Neural progenitor cell (in vitro differentiated cells): ENCODE measurements at regions not wholly inside any gene's neighbourhood (a gene's known extent, or its start where the extent isn't known, plus 50 kb on each side); places are given as distances from the start of the nearest gene placed in this dataset.

Source experiments
- DNase-seq: peaks from one replicate; pipeline ENCODE4 v3.0.0-alpha.2; 2016; ENCODE audit warnings: low spot score
- H2AFZ ChIP-seq: fragments of 200-600 bp; sonication (generic); replicated peaks from 2 replicates; pipeline ENCODE4 v1.6.1; 2016; ENCODE audit warnings: antibody characterized with exemption
- H3F3A ChIP-seq: fragments of 200-600 bp; sonication (generic); 2 replicates; pipeline ENCODE4 v1.6.1; 2016; ENCODE audit warnings: antibody characterized with exemption, low read depth
- H3K27ac ChIP-seq: fragments of 200-600 bp; sonication (generic); 2 replicates; pipeline ENCODE4 v1.5.1; 2016; ENCODE audit warnings: mild to moderate bottlenecking
- H3K27me3 ChIP-seq: fragments of 200-600 bp; sonication (generic); 2 replicates; pipeline ENCODE4 v1.6.1; 2016; ENCODE audit warnings: mild to moderate bottlenecking, moderate library complexity
- H3K36me3 ChIP-seq: fragments of 200-600 bp; sonication (generic); 2 replicates; pipeline ENCODE4 v1.5.1; 2016
- H3K4me1 ChIP-seq: fragments of 200-600 bp; sonication (generic); 2 replicates; pipeline ENCODE4 v1.6.1; 2016; ENCODE audit warnings: mixed run types
- H3K4me2 ChIP-seq: fragments of 200-600 bp; sonication (generic); 2 replicates; pipeline ENCODE4 v1.6.1; 2016
- H3K4me3 ChIP-seq: fragments of 200-600 bp; sonication (generic); 2 replicates; pipeline ENCODE4 v1.5.1; 2016
- H3K79me2 ChIP-seq: fragments of 200-600 bp; sonication (generic); 2 replicates; pipeline ENCODE4 v1.6.1; 2016; ENCODE audit warnings: low read depth
- H3K9ac ChIP-seq: fragments of 200-600 bp; sonication (generic); 2 replicates; pipeline ENCODE4 v1.6.1; 2016
- H3K9me3 ChIP-seq: fragments of 200-600 bp; sonication (generic); 2 replicates; pipeline ENCODE4 v1.5.1; 2016; ENCODE audit warnings: low read depth
- H4K20me1 ChIP-seq: fragments of 200-600 bp; sonication (generic); 2 replicates; pipeline ENCODE4 v1.6.1; 2016; ENCODE audit warnings: low read depth
- H3K27ac Mint-ChIP-seq: 3 replicates; pipeline ENCODE4 v1.8.0; 2021; ENCODE audit warnings: mixed read lengths
- H3K27me3 Mint-ChIP-seq: 2 replicates; pipeline ENCODE4 v1.8.0; 2022; ENCODE audit warnings: low read depth, mild to moderate bottlenecking, inconsistent platforms, moderate library complexity, mixed read lengths; ENCODE audit not compliant: insufficient read depth
- H3K36me3 Mint-ChIP-seq: 3 replicates; pipeline ENCODE4 v1.8.0; 2021; ENCODE audit warnings: mixed read lengths
- H3K4me1 Mint-ChIP-seq: 3 replicates; pipeline ENCODE4 v1.8.0; 2021; ENCODE audit warnings: mixed read lengths
- H3K4me3 Mint-ChIP-seq: 3 replicates; pipeline ENCODE4 v1.8.0; 2021; ENCODE audit warnings: mild to moderate bottlenecking, moderate library complexity, mixed read lengths
- H3K9me3 Mint-ChIP-seq: 3 replicates; pipeline ENCODE4 v1.8.0; 2020; ENCODE audit warnings: mixed read lengths
- EZH2 ChIP-seq: fragments of 200-600 bp; sonication (generic); IDR thresholded peaks from 2 replicates; pipeline ENCODE4 v1.6.1; 2017; ENCODE audit warnings: antibody characterized with exemption, mild to moderate bottlenecking, moderate library complexity
- EZH2phosphoT487 ChIP-seq: fragments of 200-600 bp; sonication (generic); IDR thresholded peaks from 2 replicates; pipeline ENCODE4 v1.6.1; 2017; ENCODE audit warnings: antibody characterized with exemption
- TF ChIP-seq, protein P1 (sequence below): fragments of 200-600 bp; sonication (generic); IDR thresholded peaks from 2 replicates; pipeline ENCODE4 v1.5.1; 2017; ENCODE audit warnings: antibody characterized with exemption, mild to moderate bottlenecking

DNA sequence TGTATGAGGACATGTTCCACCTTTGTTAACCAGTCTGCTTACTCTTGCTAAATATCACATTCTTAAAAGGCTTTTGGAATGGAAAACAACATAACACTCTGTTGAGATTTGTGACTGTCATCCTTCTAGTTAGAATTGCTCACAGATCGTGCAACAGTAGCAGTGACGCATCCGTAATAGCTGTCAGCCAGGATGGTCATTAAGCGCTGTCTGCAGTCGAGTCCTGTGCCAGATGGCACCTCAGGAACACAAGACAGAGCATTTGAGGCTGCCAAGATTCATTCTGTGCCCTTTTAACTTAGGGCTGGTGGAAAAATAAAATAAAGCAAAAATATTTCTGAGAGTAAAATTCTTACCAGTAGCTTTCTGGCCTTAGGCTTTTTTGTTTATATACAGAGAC lies 348.6 kb downstream of the ANKRD7 start:
- Histone ChIP-seq H4K20me1 (no peaks in the 10 kb centered on the region), H3K27ac (no peak overlapping the region), H3K27me3 (no peaks in the 10 kb centered on the region), H3K4me3 (no peak overlapping the region), H3K36me3 (no peaks in the 10 kb centered on the region), H3K9ac (no peak overlapping the region), H3K4me2 (no peak overlapping the region), H2AFZ (peak overlapping the region; percentile 19), H3K9me3 (no peaks in the 10 kb centered on the region), H3K79me2 (no peaks in the 10 kb centered on the region), H3F3A (no peaks in the 10 kb centered on the region), H3K4me1 (no peaks in the 10 kb centered on the region)
- Mint-ChIP-seq H3K4me3 (no peak overlapping the region), H3K27ac (no peak overlapping the region), H3K27me3 (peaks cover 2% of the 10 kb centered on the region), H3K9me3 (no peaks in the 10 kb centered on the region), H3K4me1 (no peaks in the 10 kb centered on the region), H3K36me3 (no peaks in the 10 kb centered on the region)
- DNase-seq = no peak
- no peak for TF ChIP-seq EZH2

DNA sequence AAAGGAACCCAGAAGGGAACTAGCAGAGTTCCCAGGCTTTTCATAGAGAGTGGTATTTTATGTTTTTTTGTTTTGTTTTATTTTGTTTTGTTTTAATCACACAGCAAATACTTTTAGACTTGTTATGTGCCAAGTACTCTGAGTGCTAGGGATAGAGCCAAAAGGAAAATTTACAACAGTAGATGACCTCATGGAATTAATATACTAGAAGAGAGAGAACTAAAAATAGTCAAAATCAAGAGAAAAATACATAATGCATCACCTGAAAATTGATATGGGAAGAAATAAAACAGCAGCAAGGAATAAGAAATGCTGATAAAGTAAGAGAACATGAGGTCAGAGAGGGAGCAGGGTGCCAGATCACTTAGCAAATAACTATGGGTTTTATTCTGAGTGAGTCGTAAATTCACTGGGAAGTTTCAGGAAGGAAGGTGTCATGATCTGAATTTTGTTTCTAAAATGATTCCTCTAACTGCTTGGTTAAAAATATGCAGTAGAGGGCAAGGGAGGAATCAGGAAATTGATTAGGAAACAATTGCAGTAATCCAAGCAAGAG lies 351.0 kb downstream of the ANKRD7 start:
- Mint-ChIP-seq H3K4me3 (no peak overlapping the region), H3K27ac (no peak overlapping the region), H3K9me3 (no peaks in the 10 kb centered on the region), H3K36me3 (no peaks in the 10 kb centered on the region), H3K27me3 (peaks cover 2% of the 10 kb centered on the region), H3K4me1 (peaks cover under 1% of the 10 kb centered on the region)
- no peaks in the 10 kb centered on the region for H3F3A ChIP-seq
- H3K4me1 ChIP-seq = peaks cover 1% of the 10 kb centered on the region
- no peak for DNase-seq
- no peak overlapping the region for H3K9ac ChIP-seq
- H3K27ac ChIP-seq = no peak overlapping the region
- no peaks in the 10 kb centered on the region for H4K20me1 ChIP-seq
- H3K27me3 ChIP-seq = no peaks in the 10 kb centered on the region
- no peaks in the 10 kb centered on the region for H3K36me3 ChIP-seq
- no peak overlapping the region for H3K4me3 ChIP-seq
- H2AFZ ChIP-seq = no peak overlapping the region
- no peaks in the 10 kb centered on the region for H3K9me3 ChIP-seq
- H3K4me2 ChIP-seq = no peak overlapping the region
- TF ChIP-seq, protein P1, sequence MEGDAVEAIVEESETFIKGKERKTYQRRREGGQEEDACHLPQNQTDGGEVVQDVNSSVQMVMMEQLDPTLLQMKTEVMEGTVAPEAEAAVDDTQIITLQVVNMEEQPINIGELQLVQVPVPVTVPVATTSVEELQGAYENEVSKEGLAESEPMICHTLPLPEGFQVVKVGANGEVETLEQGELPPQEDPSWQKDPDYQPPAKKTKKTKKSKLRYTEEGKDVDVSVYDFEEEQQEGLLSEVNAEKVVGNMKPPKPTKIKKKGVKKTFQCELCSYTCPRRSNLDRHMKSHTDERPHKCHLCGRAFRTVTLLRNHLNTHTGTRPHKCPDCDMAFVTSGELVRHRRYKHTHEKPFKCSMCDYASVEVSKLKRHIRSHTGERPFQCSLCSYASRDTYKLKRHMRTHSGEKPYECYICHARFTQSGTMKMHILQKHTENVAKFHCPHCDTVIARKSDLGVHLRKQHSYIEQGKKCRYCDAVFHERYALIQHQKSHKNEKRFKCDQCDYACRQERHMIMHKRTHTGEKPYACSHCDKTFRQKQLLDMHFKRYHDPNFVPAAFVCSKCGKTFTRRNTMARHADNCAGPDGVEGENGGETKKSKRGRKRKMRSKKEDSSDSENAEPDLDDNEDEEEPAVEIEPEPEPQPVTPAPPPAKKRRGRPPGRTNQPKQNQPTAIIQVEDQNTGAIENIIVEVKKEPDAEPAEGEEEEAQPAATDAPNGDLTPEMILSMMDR = no peak
- TF ChIP-seq EZH2 = no peak
- no peak for TF ChIP-seq EZH2phosphoT487
- no peaks in the 10 kb centered on the region for H3K79me2 ChIP-seq

DNA sequence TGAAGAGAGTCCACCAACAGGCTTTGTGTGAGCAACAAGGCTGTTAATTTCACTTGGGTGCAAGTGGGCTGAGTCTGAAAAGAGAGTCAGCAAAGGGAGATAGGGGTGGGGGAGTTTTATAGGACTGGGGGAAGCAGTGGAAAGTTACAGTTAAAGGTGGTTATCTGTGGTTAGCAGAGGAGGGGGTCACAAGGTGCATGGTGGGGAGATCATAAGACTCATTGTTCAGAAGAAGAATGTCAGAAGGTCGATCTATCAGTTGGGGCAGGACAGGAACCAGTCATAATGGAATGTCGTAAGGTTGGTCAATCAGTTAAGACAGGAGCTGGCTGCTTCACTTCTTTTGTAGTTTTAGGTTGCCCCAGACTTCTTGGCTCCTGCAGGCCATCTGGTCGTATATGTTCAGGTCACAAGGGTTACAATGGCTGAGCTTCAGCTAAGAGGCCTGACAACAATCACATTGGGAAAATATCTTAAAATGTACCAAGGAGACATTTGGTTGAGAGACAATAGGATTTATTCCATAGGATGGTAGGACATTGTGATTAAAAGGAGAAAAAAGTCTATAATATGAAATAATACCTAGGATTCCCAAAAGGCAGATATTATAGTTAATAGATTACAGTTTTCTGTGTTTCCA lies 356.4 kb downstream of the ANKRD7 start:
- H3K4me3 ChIP-seq = no peak overlapping the region
- Mint-ChIP-seq H3K9me3 (peaks cover 1% of the 10 kb centered on the region), H3K36me3 (no peaks in the 10 kb centered on the region), H3K27ac (no peak overlapping the region), H3K4me1 (peaks cover 6% of the 10 kb centered on the region), H3K4me3 (no peak overlapping the region), H3K27me3 (no peaks in the 10 kb centered on the region)
- H3K36me3 ChIP-seq = no peaks in the 10 kb centered on the region
- DNase-seq = no peak
- no peaks in the 10 kb centered on the region for H3F3A ChIP-seq
- no peak overlapping the region for H3K27ac ChIP-seq
- no peaks in the 10 kb centered on the region for H3K79me2 ChIP-seq
- no peaks in the 10 kb centered on the region for H3K9me3 ChIP-seq
- peaks cover 6% of the 10 kb centered on the region for H3K4me1 ChIP-seq
- H3K4me2 ChIP-seq = no peak overlapping the region
- H2AFZ ChIP-seq = peak overlapping the region; percentile 21
- no peak for TF ChIP-seq EZH2
- TF ChIP-seq, protein P1 = no peak
- TF ChIP-seq EZH2phosphoT487 = no peak
- H3K27me3 ChIP-seq = no peaks in the 10 kb centered on the region
- H4K20me1 ChIP-seq = no peaks in the 10 kb centered on the region
- H3K9ac ChIP-seq = no peak overlapping the region

DNA sequence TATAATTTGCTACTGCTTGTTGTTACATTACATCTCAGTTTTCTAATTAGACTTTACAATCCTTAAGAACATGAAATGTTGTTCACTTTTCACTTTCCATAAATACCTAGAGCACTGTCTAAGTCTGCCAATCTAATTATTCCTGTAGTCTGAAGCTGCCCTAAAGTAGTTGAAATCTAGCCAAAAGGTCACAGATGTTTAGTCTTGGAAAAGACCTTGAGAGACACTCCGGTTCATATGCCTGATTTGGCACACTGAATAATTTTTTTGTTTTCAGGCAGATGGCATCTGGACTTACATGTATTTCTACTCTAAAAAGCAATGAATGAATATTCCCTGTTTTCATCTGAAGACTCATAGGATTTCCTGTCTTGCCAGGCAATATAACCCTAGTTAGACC lies 359.1 kb downstream of the ANKRD7 start:
- Histone ChIP-seq H3K9ac (no peak overlapping the region), H4K20me1 (no peaks in the 10 kb centered on the region), H3K9me3 (no peaks in the 10 kb centered on the region), H3K36me3 (no peaks in the 10 kb centered on the region), H3K4me2 (no peak overlapping the region), H3K27ac (no peak overlapping the region), H3K27me3 (no peaks in the 10 kb centered on the region), H2AFZ (no peak overlapping the region), H3K4me1 (peaks cover 6% of the 10 kb centered on the region), H3K4me3 (no peak overlapping the region), H3K79me2 (no peaks in the 10 kb centered on the region), H3F3A (no peaks in the 10 kb centered on the region)
- TF ChIP-seq, protein P1 = no peak
- Mint-ChIP-seq H3K4me1 (peaks cover 6% of the 10 kb centered on the region), H3K4me3 (no peak overlapping the region), H3K9me3 (peaks cover 6% of the 10 kb centered on the region), H3K27ac (no peak overlapping the region), H3K27me3 (no peaks in the 10 kb centered on the region), H3K36me3 (peaks cover 2% of the 10 kb centered on the region)
- no peak for DNase-seq
